ENCODE measurements at regions not wholly inside any gene's neighbourhood (a gene's known extent, or its start where the extent isn't known, plus 50 kb on each side); places are given as distances from the start of the nearest gene placed in this dataset.

DNA sequence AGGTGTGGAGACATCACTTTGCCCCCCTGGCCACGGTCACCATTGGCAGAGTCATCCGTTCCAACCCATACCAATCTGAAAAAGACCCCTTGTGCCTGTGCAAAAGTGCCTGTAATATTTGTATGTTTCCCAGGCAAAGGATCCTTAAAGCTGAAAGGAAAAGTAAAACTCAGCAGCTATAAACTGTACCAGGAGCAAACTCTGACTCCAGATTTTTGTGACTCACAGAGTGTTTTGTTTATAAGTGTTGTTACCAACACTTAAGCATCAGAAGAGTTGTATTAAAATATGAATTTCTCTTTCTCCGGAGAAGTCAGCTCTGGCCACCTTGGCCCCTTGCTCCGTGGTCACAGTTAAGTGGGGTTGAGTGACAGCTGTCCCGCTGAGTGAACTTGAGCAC lies 75.9 kb downstream of the IRX6 start:
- H3K27me3 ChIP-seq (ENCODE audit: insufficient read depth, poor library complexity, severe bottlenecking) = no peaks in the 10 kb centered on the region
- DNase-seq (ENCODE audit: low read depth in 1 of 2, low spot score in 1 of 2) = no peak
- no peak overlapping the region for H3K27ac ChIP-seq (replicated peaks)
- TF ChIP-seq, protein P1, sequence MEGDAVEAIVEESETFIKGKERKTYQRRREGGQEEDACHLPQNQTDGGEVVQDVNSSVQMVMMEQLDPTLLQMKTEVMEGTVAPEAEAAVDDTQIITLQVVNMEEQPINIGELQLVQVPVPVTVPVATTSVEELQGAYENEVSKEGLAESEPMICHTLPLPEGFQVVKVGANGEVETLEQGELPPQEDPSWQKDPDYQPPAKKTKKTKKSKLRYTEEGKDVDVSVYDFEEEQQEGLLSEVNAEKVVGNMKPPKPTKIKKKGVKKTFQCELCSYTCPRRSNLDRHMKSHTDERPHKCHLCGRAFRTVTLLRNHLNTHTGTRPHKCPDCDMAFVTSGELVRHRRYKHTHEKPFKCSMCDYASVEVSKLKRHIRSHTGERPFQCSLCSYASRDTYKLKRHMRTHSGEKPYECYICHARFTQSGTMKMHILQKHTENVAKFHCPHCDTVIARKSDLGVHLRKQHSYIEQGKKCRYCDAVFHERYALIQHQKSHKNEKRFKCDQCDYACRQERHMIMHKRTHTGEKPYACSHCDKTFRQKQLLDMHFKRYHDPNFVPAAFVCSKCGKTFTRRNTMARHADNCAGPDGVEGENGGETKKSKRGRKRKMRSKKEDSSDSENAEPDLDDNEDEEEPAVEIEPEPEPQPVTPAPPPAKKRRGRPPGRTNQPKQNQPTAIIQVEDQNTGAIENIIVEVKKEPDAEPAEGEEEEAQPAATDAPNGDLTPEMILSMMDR (IDR thresholded peaks at IDR 0.05; ENCODE audit: insufficient read depth, low read length) = no peak
- TF ChIP-seq GABPA (IDR thresholded peaks at IDR 0.05; ENCODE audit: low read depth) (no peak), POLR2AphosphoS5 (IDR thresholded peaks at IDR 0.05; ENCODE audit: low read depth) (no peak), SPI1 (IDR thresholded peaks at IDR 0.05; ENCODE audit: borderline replicate concordance, low read depth) (no peak)
- TF ChIP-seq, protein P2, sequence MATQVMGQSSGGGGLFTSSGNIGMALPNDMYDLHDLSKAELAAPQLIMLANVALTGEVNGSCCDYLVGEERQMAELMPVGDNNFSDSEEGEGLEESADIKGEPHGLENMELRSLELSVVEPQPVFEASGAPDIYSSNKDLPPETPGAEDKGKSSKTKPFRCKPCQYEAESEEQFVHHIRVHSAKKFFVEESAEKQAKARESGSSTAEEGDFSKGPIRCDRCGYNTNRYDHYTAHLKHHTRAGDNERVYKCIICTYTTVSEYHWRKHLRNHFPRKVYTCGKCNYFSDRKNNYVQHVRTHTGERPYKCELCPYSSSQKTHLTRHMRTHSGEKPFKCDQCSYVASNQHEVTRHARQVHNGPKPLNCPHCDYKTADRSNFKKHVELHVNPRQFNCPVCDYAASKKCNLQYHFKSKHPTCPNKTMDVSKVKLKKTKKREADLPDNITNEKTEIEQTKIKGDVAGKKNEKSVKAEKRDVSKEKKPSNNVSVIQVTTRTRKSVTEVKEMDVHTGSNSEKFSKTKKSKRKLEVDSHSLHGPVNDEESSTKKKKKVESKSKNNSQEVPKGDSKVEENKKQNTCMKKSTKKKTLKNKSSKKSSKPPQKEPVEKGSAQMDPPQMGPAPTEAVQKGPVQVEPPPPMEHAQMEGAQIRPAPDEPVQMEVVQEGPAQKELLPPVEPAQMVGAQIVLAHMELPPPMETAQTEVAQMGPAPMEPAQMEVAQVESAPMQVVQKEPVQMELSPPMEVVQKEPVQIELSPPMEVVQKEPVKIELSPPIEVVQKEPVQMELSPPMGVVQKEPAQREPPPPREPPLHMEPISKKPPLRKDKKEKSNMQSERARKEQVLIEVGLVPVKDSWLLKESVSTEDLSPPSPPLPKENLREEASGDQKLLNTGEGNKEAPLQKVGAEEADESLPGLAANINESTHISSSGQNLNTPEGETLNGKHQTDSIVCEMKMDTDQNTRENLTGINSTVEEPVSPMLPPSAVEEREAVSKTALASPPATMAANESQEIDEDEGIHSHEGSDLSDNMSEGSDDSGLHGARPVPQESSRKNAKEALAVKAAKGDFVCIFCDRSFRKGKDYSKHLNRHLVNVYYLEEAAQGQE (IDR thresholded peaks at IDR 0.05; ENCODE audit: insufficient replicate concordance, low read depth) = no peak
- H3K4me3 ChIP-seq (replicated peaks; ENCODE audit: insufficient read depth, low read length) = no peak overlapping the region

DNA sequence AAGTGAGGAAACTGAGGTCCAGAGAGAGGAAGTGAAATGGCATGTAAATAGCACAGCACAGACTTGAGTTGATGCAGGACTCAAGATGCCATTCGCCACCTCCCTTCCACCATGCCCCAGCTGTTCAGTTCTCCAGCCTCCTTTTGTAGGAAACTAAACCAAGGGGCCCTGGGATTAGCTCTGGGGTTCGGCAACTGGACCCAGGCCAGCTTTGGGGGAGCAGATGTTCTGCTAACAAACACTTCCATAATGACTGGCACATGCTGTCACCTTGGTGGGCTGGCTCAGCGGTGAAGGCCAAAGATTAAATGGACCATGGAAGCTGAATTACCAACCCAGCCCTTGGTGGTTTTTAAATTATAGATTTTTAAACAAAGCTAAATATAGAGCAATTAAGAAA lies 77.0 kb downstream of the IRX6 start:
- no peak overlapping the region for H3K4me3 ChIP-seq (replicated peaks; ENCODE audit: insufficient read depth, low read length)
- H3K27me3 ChIP-seq (ENCODE audit: insufficient read depth, poor library complexity, severe bottlenecking) = no peaks in the 10 kb centered on the region
- TF ChIP-seq, protein P2 (IDR thresholded peaks at IDR 0.05; ENCODE audit: insufficient replicate concordance, low read depth) = no peak
- no peak for TF ChIP-seq GABPA (IDR thresholded peaks at IDR 0.05; ENCODE audit: low read depth)
- no peak for TF ChIP-seq POLR2AphosphoS5 (IDR thresholded peaks at IDR 0.05; ENCODE audit: low read depth)
- TF ChIP-seq SPI1 (IDR thresholded peaks at IDR 0.05; ENCODE audit: borderline replicate concordance, low read depth) = no peak
- TF ChIP-seq, protein P1 (IDR thresholded peaks at IDR 0.05; ENCODE audit: insufficient read depth, low read length) = no peak
- no peak for DNase-seq (ENCODE audit: low read depth in 1 of 2, low spot score in 1 of 2)
- no peak overlapping the region for H3K27ac ChIP-seq (replicated peaks)

DNA sequence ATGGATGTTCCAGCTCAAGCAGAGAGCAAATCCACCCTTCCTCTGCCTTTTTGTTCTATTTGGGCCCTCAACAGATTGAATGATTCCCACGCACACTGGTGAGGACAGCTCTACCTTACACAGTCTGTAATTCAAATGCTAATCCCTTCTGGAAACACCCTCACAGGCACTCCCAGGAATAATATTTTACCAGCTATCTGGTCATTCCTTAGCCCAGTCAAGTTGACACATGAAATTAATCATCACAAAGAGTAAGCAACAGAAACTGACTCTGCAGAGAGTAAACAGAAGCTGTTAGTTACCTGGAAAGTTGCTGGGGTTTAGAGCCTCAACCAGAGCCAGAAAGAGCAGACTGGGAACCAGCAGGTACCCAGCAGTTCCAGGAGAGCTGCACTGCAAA lies 75.5 kb upstream of the MMP2 start:
- no peak for DNase-seq (ENCODE audit: low read depth in 1 of 2, low spot score in 1 of 2)
- Histone ChIP-seq H3K4me3 (replicated peaks; ENCODE audit: insufficient read depth, low read length) (no peak overlapping the region), H3K27me3 (ENCODE audit: insufficient read depth, poor library complexity, severe bottlenecking) (no peaks in the 10 kb centered on the region), H3K27ac (replicated peaks) (no peak overlapping the region)
- TF ChIP-seq SPI1 (IDR thresholded peaks at IDR 0.05; ENCODE audit: borderline replicate concordance, low read depth) (no peak), GABPA (IDR thresholded peaks at IDR 0.05; ENCODE audit: low read depth) (no peak), POLR2AphosphoS5 (IDR thresholded peaks at IDR 0.05; ENCODE audit: low read depth) (no peak)
- TF ChIP-seq, protein P1 (IDR thresholded peaks at IDR 0.05; ENCODE audit: insufficient read depth, low read length) = no peak
- TF ChIP-seq, protein P2 (IDR thresholded peaks at IDR 0.05; ENCODE audit: insufficient replicate concordance, low read depth) = no peak
